Thymus (tissue), 11 donors: ENCODE measurements at regions not wholly inside any gene's neighbourhood (a gene's known extent, or its start where the extent isn't known, plus 50 kb on each side); places are given as distances from the start of the nearest gene placed in this dataset.

Experiments used
- DNase-seq, 9 donors: peaks; one replicate each; pipeline ENCODE4 v3.0.0-alpha.2; 2013; ENCODE audit warnings: low spot score in 9 of 9, low read depth in 6 of 9, missing footprints in 1 of 9
- H3K27ac ChIP-seq, 2 donors: one replicate each; pipeline ENCODE4 v1.5.1; 2013; ENCODE audit warnings: control low read depth in 1 of 2, low read depth in 1 of 2, low read length in 1 of 2, mild to moderate bottlenecking in 1 of 2, moderate library complexity in 1 of 2
- H3K27me3 ChIP-seq, 2 donors: one replicate each; pipeline ENCODE4 v1.5.1; 2013; ENCODE audit warnings: low read length in 1 of 2; ENCODE audit not compliant: control insufficient read depth in 2 of 2, insufficient read depth in 1 of 2
- H3K36me3 ChIP-seq, 2 donors: one replicate each; pipeline ENCODE4 v1.5.1; 2013; ENCODE audit warnings: low read length in 1 of 2, mild to moderate bottlenecking in 1 of 2, moderate library complexity in 1 of 2; ENCODE audit not compliant: control insufficient read depth in 2 of 2, insufficient read depth in 2 of 2
- H3K4me1 ChIP-seq, 2 donors: one replicate each; pipeline ENCODE4 v1.5.1; 2013; ENCODE audit warnings: low read length in 2 of 2; ENCODE audit not compliant: control insufficient read depth in 2 of 2, insufficient read depth in 2 of 2
- H3K4me3 ChIP-seq, 2 donors: one replicate each; pipeline ENCODE4 v1.5.1; 2013; ENCODE audit warnings: low read length in 2 of 2, control low read depth in 1 of 2, mild to moderate bottlenecking in 1 of 2
- H3K9me3 ChIP-seq, 2 donors: one replicate each; pipeline ENCODE4 v1.5.1; 2013; ENCODE audit warnings: low read length in 1 of 2, mild to moderate bottlenecking in 1 of 2; ENCODE audit not compliant: control insufficient read depth in 2 of 2, insufficient read depth in 1 of 2
- WGBS: extraction: QIAGEN DNeasy Blood & Tissue Kit; methylation state at CpG from one replicate; pipeline ENCODE4 v1.1.7; 2013; 5-methylcytosine and 5-hydroxymethylcytosine counted together
- donor health status: healthy.

DNA sequence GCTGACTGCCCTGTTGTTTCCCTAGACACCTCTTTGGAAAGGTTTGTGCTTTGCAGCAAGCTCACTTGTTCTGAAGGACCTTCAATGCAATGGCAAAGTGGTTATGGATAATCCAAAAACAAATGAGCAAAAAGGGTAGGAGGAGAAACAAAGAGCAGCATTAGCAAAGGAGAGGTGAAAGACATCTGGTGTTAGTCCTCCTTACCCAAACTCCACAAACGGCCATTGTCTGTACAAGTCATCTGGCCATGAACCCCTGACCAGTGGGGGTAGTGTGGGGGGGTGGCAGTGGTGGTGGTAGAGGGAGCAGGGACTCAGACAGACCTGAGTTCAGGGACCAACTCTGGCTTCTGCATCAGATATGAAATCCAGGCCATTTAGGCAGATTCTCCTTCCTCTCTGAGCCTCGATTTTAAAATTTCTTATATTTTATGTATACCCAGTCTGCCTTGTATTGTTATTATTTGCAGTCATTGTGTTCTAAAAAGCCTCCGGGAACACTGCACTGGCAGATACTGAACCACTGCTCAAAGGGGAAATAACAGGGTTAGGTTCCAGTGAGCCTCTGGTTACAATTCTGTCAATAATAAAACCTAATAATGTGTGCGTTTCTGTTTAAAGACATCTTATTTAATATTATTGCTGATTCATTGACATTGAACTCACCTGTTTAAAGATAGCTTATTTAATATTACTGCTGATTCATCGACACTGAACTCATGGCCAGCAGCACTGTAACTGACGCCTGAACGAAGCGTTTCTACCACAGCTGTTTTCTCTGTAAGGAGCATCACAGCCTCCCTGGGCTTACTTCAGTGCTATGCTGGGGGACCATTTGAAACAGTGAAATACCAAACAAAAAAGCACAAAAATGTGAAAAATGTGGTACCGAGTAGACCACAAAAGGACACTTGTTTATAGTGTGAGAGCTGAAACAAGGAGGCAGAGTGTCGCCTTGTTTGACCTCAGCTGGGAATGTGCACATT lies 156.0 kb downstream of the SEC61B start:
- Histone ChIP-seq H3K27me3 (peaks cover 0 to 12% of the 10 kb centered on the region in 2 donors), H3K27ac (no peak overlapping the region), H3K9me3 (no peaks in the 10 kb centered on the region), H3K4me1 (no peaks in the 10 kb centered on the region), H3K4me3 (no peak overlapping the region), H3K36me3 (no peaks in the 10 kb centered on the region)
- WGBS, result 83% methylated on average over 10 of the region's 10 CpGs
- DNase-seq, result no peak

GRCh38 chr9:99383536-99383935 lies 161.5 kb downstream of the SEC61B start:
- Histone ChIP-seq H3K36me3 (no peaks in the 10 kb centered on the region), H3K4me1 (no peaks in the 10 kb centered on the region), H3K27me3 (peaks cover 0 to 2% of the 10 kb centered on the region in 2 donors), H3K9me3 (no peaks in the 10 kb centered on the region), H3K27ac (no peak overlapping the region), H3K4me3 (no peak overlapping the region)
- WGBS, result 37% methylated on average over 2 of the region's 2 CpGs
- no peak for DNase-seq

DNA sequence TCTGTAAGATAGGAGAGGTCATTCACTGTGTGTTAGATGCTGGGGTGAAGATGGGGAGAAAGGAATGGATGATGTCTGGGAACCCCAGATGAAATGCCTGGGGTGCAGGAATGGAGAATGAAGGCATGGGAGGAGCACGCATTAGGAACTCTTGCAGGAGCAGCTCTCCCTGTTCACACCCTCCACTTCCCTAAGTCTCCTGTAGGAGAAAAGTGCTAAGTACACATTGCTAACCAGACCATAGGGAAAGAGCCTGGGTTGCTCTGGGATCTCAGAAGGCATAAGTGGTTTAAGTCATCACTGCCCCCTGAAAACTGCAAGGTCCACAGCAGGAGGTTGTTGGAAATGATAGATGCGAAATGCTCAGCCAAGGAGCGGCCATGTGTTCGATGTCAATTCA lies 163.1 kb downstream of the SEC61B start:
- no peak for DNase-seq
- no peaks in the 10 kb centered on the region for H3K36me3 ChIP-seq
- 98% methylated on average over 4 of the region's 4 CpGs for WGBS
- no peaks in the 10 kb centered on the region for H3K4me1 ChIP-seq
- peaks cover 0 to 1% of the 10 kb centered on the region in 2 donors for H3K27me3 ChIP-seq
- H3K4me3 ChIP-seq, result no peak overlapping the region
- no peak overlapping the region for H3K27ac ChIP-seq
- no peaks in the 10 kb centered on the region for H3K9me3 ChIP-seq

GRCh38 chr9:99385814-99386279 lies 163.8 kb downstream of the SEC61B start:
- Histone ChIP-seq H3K4me3 (no peak overlapping the region), H3K4me1 (no peaks in the 10 kb centered on the region), H3K27me3 (no peaks in the 10 kb centered on the region), H3K9me3 (no peaks in the 10 kb centered on the region), H3K27ac (no peak overlapping the region), H3K36me3 (no peaks in the 10 kb centered on the region)
- 92% methylated on average over 5 of the region's 5 CpGs for WGBS
- no peak for DNase-seq

DNA sequence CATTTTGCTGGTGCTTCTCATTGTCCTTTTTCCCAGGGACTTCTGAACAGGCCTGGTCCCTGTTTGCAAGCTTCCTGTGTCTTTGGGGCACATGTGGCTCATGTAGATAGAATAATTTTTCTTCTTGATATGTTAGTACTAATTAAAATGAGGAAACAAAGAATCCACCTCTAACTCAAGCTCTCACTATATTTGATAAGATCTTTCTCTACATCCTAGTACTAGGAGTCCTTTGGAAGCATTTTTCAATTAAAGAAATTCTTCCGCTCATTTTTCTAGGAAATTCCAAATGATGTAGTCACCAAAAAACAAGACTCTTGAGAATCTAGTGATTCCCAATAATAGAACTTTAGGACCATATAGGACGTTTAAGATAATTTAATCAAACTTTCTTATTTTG lies 165.3 kb downstream of the SEC61B start:
- no peaks in the 10 kb centered on the region for H3K9me3 ChIP-seq
- no peaks in the 10 kb centered on the region for H3K27me3 ChIP-seq
- H3K4me3 ChIP-seq, result no peak overlapping the region
- H3K36me3 ChIP-seq, result no peaks in the 10 kb centered on the region
- 95% methylated on average over 2 of the region's 2 CpGs for WGBS
- H3K27ac ChIP-seq, result no peak overlapping the region
- no peak for DNase-seq
- no peaks in the 10 kb centered on the region for H3K4me1 ChIP-seq

DNA sequence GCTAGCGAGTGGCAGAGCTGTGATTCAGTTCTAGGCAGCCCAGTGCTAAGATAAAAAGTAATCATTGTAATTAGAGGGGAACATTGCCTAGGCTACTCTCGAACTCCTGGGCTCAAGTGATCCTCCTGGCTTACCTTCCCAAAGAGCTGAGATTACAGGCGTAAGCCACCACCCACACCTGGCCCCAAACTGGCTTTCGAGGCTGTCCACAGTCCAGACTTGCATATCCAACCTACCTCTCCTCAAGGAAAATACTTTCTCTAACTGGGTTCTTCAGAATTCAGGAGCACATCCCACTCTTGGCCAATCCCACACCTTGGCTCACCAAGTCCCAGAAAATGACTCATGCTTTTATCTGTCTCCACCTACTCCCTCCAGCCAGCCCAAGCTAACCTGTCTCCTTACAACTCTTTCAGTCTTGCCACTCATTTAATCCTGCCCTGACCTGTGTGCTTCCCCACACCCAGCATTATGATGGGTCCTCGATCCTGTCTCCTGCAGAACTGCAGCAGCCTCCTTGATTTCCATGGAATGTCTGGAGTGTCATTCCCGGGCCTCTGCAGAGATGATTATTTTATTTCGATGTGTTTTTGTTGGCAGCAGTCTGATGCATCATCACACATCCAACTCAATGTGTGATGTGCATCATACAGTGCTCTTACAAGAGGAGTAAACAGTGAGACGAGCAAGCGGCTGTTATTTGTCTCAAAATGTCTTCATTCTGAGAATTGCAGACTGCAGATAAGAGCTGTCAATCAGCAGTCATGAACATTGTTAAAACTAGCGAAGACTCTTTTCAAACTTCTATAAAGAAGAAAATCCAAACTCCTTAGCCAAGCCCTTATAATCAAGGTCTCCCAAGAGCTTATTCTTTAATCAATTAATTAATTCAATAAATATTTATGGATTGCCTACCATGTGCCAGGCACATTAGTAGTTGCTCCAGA lies 167.3 kb downstream of the SEC61B start:
- WGBS, result 96% methylated on average over 10 of the region's 10 CpGs
- H3K27ac ChIP-seq, result no peak overlapping the region
- no peaks in the 10 kb centered on the region for H3K4me1 ChIP-seq
- H3K4me3 ChIP-seq, result no peak overlapping the region
- no peaks in the 10 kb centered on the region for H3K36me3 ChIP-seq
- no peaks in the 10 kb centered on the region for H3K9me3 ChIP-seq
- no peaks in the 10 kb centered on the region for H3K27me3 ChIP-seq
- DNase-seq, result no peak

DNA sequence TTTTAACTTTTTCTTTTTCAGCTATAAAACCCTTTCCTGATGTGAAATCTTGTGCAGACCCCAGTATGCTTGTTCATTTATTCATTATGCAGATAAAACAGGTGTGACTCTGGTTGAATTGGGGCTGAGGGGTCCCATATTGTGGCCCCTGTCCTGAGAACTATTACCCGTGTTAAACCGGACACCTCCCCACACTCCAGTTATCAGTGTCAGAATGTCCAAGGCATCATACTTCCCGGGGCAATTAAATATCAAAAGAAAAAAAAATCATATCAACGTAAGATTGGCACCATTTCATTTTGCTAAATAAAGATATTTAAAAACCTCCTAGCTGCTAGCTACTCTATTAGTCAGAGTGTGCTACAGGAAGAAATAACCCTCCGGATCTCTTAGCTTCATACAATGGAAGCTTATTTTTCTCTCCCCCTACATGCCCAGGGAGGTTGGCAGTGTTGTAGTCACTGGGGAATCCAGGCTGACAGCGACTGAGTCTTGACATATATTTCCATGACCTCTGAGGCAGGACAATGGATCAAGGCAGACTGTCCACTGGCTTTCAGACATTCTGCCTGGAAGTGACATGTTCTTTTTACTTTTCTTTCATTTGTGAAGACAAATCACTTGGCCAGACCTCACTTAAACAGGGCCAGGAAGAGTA lies 170.0 kb downstream of the SEC61B start:
- H3K27ac ChIP-seq, result no peak overlapping the region
- H3K27me3 ChIP-seq, result no peaks in the 10 kb centered on the region
- no peaks in the 10 kb centered on the region for H3K36me3 ChIP-seq
- H3K9me3 ChIP-seq, result no peaks in the 10 kb centered on the region
- no peak for DNase-seq
- no peaks in the 10 kb centered on the region for H3K4me1 ChIP-seq
- no peak overlapping the region for H3K4me3 ChIP-seq
- whole genome bisulfite sequencing, result 95% methylated on average over 6 of the region's 6 CpGs

DNA sequence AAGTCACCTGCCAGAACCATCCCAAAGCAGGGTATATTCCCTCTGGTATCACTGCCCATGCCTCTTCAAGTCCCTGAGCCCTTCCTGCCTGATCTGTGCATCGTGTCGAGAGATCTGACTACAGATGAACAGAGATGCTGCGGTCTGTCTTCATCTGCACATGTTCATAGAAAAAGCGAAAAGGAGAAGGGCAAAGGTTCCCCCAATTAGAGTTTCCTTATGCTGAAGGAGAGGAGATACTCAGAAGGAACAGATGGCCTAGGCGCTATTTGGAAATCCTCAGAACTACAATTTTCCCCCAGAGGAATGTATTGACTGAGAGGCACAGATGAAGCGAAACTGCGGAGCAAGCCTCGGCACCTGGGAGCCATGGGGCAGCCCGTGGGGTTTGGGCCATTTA lies 170.9 kb downstream of the SEC61B start:
- Histone ChIP-seq H3K4me1 (no peaks in the 10 kb centered on the region), H3K27ac (no peak overlapping the region), H3K9me3 (no peaks in the 10 kb centered on the region), H3K36me3 (no peaks in the 10 kb centered on the region), H3K4me3 (no peak overlapping the region), H3K27me3 (no peaks in the 10 kb centered on the region)
- WGBS, result 96% methylated on average over 9 of the region's 9 CpGs
- no peak for DNase-seq
